ENCODE measurements at regions not wholly inside any gene's neighbourhood (a gene's known extent, or its start where the extent isn't known, plus 50 kb on each side); places are given as distances from the start of the nearest gene placed in this dataset.
"Not testable (repeated sequence)": the region's sequence is repeated elsewhere in the genome, so short reads cannot be mapped to it uniquely, and the experiment has no call there.

GRCh38 chr14:43795600-43796228, 711.4 kb downstream of the FSCB start:
- DNase-seq = no peak

DNA sequence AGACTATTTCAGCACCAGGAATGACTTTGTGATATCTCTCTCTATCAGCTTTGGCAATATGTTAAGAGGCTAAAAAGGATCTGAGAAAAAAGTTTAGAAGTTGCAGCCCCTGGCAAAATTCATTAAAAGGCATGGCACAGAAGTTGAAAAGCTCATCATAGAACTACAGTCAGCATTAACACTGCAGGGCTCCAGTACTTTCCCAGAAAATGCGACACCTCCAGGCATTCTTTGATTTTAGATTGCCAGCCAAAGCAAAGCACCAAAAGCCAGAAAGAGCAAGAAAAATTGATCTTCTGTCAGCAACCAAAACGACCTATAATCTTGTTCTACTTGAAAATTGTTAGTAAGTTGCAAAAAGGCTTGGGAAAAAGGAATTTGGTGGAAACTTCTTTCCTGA, 713.5 kb downstream of the FSCB start:
- no peak for DNase-seq

DNA sequence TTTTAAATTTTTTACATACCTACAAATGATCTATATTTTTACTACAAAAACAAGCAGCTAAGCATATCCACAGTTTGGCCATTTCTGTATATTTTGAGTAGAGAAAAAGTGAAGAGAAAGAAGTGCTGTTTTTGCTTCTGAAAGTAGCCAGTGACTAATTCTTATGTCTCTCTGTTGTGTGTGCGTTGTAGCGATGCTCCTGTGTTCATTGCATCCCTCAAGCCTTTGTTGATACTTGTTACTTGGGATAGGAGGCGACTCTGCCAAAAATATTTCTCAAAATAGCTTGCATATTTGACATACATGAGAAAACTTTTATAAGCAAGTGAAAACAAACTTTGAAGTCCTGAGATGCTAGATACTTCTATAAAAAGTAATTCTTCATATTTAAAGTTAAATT, 714.1 kb downstream of the FSCB start:
- no peak for DNase-seq

GRCh38 chr14:43790681-43791080, 716.4 kb downstream of the FSCB start:
- no peak for DNase-seq

- DNase-seq = no peak
These were observed 717.6 kb downstream of the FSCB start for GRCh38 chr14:43789458-43789857.

GRCh38 chr14:43786066-43786762, 720.9 kb downstream of the FSCB start:
- no peak for DNase-seq

- DNase-seq = not testable (repeated sequence)
These were observed 722.7 kb downstream of the FSCB start for GRCh38 chr14:43784432-43784831.

- DNase-seq = no peak
These were observed 728.0 kb downstream of the FSCB start for GRCh38 chr14:43778937-43779639.

GRCh38 chr14:43778570-43778936, 728.5 kb downstream of the FSCB start:
- no peak for DNase-seq

DNA sequence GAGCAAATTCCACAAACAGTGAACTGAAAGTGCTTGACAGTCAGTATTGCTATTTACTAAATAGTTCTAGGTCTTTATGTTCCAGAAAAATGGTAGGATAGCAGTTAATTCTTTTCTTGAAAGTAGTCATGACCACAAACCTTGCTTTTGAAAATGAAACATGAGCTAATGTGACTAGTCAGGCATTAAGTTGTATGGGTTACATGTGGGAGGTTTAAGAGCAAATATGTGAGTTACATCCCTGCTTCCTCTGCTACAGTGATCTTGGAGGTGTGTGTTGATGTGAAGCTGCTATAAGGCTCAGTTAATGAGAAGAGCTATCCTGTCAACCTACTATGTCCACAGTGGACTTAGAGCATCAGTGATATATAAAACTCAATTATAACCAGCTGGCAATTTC, 741.6 kb downstream of the FSCB start:
- no peak for DNase-seq

DNA sequence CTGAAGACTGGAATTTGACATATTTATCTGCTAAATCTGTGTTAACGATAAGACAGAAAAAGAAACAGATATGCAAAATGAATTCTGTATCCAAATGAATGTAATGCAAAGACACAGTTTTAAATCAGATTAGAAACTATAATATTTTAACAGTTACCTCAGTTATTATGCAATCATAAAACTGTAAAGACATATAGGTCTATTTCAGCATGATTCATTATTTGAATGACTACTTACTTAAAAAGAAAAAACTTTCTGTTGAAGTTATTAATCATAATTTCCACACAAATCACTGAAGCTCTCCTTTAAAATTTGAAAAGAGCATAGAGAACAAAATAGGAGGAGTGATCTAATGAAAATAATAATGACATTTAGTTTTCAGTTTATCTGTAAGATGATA, 742.6 kb downstream of the FSCB start:
- no peak for DNase-seq

- DNase-seq = no peak
These were observed 751.4 kb downstream of the FSCB start for GRCh38 chr14:43755707-43756106.

- no peak for DNase-seq
These were observed 752.2 kb downstream of the FSCB start for GRCh38 chr14:43754838-43755237.

GRCh38 chr14:43745746-43746145, 761.3 kb downstream of the FSCB start:
- no peak for DNase-seq

DNA sequence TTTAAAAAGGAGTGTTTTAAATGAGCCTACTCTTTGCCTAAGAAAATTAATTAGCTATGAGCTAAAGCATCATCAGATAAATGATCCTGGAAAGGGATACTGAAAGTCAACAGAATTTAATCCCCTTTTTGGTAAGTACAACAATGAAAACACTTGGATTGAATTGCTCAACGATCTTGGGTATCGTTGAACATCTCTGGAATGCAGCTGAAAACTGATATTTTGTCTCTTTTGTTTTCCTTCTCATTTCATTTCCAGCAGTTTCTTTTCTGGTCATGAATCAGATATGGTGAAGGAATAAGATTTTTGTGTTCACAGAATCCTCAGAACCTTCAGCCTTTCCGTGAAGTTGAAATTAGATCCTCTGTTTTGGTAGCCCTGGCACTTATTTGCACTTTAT, 771.2 kb downstream of the FSCB start:
- DNase-seq = no peak

DNA sequence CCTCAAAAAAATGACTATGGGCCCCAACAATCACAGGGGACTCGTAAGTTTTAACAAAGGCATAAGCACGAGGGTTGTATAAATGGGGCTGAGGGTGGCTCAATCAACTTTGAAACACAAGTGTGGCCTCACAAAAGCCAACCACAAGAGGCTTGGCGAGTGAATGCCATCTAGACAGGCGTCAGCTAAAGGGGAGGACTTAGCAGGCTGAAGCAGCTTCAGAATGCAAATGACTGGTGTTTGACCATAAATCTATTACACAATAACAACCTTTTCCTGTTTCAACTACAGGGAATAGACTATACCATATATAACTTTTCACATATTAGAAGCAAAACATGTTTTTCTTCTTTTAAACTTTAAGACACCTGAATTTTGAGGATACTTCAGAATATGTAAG, 777.9 kb downstream of the FSCB start:
- no peak for DNase-seq

DNA sequence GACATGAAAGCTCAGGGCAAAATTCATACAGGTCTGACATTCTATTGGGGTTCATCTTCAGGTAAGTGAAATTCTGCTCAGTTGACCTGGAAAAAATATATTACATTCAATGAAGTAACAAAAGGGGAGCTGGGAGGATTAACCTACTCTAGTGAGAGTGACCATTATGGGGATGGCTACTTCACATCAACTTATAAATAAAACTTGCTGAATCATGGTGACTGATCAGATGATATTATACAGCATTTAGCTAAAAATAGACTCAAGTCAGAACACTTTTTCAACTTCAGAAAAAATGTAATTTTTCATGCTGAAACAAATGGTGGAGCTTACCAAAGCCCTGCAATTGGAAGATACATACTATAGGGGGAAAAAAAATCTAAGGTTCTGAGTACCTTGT, 800.2 kb downstream of the FSCB start:
- DNase-seq = no peak

DNA sequence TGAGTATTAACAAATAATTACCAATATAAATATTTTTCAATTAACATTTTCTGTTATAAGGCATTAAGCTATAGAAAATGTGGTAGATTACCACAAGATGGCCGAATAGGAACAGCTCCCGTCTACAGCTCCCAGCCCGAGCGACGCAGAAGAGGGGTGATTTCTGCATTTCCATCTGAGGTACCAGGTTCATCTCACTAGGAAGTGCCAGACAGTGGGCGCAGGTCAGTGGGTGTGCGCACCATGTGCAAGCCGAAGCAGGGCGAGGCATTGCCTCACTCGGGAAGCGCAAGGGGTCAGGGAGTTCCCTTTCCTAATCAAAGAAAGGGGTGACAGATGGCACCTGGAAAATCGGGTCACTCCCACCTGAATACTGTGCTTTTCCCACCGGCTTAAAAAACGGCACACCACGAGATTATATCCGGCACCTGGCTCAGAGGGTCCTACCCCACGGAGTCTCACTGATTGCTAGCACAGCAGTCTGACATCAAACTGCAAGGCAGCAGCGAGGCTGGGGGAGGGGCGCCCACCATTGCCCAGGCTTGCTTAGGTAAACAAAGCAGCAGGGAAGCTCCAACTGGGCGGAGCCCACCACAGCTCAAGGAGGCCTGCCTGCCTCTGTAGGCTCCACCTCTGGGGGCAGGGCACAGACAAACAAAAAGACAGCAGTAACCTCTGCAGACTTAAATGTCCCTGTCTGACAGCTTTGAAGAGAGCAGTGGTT, 808.4 kb downstream of the FSCB start:
- DNase-seq = not testable (repeated sequence)

- DNase-seq = no peak
These were observed 810.1 kb downstream of the FSCB start for GRCh38 chr14:43697003-43697402.

- DNase-seq = no peak
These were observed 814.4 kb downstream of the FSCB start for GRCh38 chr14:43692706-43693105.

DNA sequence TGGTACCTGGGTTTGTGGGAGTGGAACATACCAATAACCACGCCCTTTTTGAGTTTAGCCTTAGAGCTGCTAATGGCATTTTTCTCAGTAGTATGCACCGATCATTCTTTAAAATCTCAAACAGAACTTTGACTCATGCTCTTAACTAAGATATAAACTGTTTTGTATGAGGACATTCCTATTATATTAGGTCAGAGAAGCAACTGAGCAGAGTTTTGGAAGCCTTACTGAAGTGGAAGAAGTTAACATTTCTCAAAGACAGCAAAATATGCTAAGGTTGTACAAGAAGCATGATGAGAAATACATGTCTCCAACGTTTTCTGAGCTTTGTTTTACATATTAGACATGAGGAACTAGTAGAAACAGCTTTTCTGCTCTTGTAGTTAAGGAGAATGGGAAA, 819.2 kb downstream of the FSCB start:
- DNase-seq = no peak

DNA sequence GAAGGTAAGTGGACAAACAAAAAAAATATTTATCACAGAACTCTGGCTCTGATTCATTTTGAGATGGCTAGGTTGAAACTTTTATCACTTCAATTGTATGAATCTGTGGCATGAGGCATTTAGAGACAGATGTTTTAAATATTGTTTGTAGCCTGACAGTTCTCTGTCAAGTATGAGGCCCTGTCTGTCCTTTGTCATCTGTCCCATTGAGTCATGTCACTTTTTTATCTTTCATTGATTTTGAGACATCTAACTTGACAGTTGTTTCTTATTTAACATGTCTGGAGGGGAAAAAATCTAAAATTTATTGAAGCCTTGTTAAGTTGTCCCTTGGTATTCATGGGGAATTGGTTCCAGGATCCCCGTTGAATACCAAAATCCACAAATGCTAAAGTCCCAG, 829.5 kb downstream of the FSCB start:
- DNase-seq = no peak

DNA sequence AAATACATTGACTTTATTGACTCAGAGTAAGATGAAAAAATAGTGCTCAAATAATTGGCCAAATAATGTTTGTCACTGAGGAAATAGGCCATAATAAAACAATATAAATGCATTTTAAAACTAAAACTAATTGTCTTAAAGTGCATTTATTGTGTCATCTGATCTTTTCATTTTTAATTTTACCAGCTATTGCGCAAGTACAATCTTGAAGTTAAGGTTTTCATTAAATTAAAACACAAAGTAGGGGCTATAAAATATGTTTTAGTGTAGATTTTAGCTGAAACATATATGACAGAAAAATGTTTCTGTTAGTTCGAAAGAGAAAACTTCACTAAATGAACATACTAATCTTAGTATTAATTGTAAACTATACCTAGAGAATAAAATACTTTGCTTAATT, 832.8 kb downstream of the FSCB start:
- DNase-seq = no peak

All from activated naive CD4-positive, alpha-beta T cell treated with anti-CD3 and anti-CD28 coated beads, Interleukin-2, amount 50 U/mL, for 16 hours (primary cell).